ENCODE measurements at regions not wholly inside any gene's neighbourhood (a gene's known extent, or its start where the extent isn't known, plus 50 kb on each side); places are given as distances from the start of the nearest gene placed in this dataset.

- DNase-seq (ENCODE audit: low spot score), result no peak
Observed at GRCh38 chr4:56206258-56206657, 181.0 kb downstream of the AASDH start.

GRCh38 chr4:56200275-56200674 lies 187.0 kb downstream of the AASDH start:
- DNase-seq (ENCODE audit: low spot score), result no peak

- no peak for DNase-seq (ENCODE audit: low spot score)
Observed at GRCh38 chr4:56198265-56198664, 189.0 kb downstream of the AASDH start.

GRCh38 chr4:56197387-56197786 lies 189.9 kb downstream of the AASDH start:
- DNase-seq (ENCODE audit: low spot score), result no peak

GRCh38 chr4:56195025-56195424 lies 192.3 kb downstream of the AASDH start:
- no peak for DNase-seq (ENCODE audit: low spot score)

GRCh38 chr4:56191534-56191933 lies 195.8 kb downstream of the AASDH start:
- DNase-seq (ENCODE audit: low spot score), result no peak

- no peak for DNase-seq (ENCODE audit: low spot score)
Observed at GRCh38 chr4:56187688-56188087, 199.6 kb downstream of the AASDH start.

GRCh38 chr4:56186808-56187523 lies 200.3 kb downstream of the AASDH start:
- no peak for DNase-seq (ENCODE audit: low spot score)

GRCh38 chr4:56185901-56186300 lies 201.4 kb downstream of the AASDH start:
- DNase-seq (ENCODE audit: low spot score), result no peak

GRCh38 chr4:56184214-56184613 lies 203.1 kb downstream of the AASDH start:
- DNase-seq (ENCODE audit: low spot score), result no peak

- DNase-seq (ENCODE audit: low spot score), result no peak
Observed at GRCh38 chr4:56183344-56183959, 203.8 kb downstream of the AASDH start.

GRCh38 chr4:56182356-56182755 lies 204.9 kb downstream of the AASDH start:
- DNase-seq (ENCODE audit: low spot score), result no peak

- no peak for DNase-seq (ENCODE audit: low spot score)
Observed at GRCh38 chr4:56181140-56181953, 205.9 kb downstream of the AASDH start.

- DNase-seq (ENCODE audit: low spot score), result no peak
Observed at GRCh38 chr4:56169061-56169460, 218.2 kb downstream of the AASDH start.

GRCh38 chr4:56164907-56165306 lies 216.2 kb downstream of the CEP135 start:
- DNase-seq (ENCODE audit: low spot score), result no peak

- DNase-seq (ENCODE audit: low spot score), result no peak
Observed at GRCh38 chr4:56160636-56161035, 211.9 kb downstream of the CEP135 start.

- DNase-seq (ENCODE audit: low spot score), result no peak
Observed at GRCh38 chr4:56158483-56158882, 209.7 kb downstream of the CEP135 start.

GRCh38 chr4:56156141-56156540 lies 207.4 kb downstream of the CEP135 start:
- no peak for DNase-seq (ENCODE audit: low spot score)

GRCh38 chr4:56155432-56155831 lies 206.7 kb downstream of the CEP135 start:
- no peak for DNase-seq (ENCODE audit: low spot score)

- DNase-seq (ENCODE audit: low spot score), result no peak
Observed at GRCh38 chr4:56149591-56149990, 200.8 kb downstream of the CEP135 start.

- DNase-seq (ENCODE audit: low spot score), result no peak
Observed at GRCh38 chr4:56148428-56148827, 199.7 kb downstream of the CEP135 start.

GRCh38 chr4:56147371-56147770 lies 198.6 kb downstream of the CEP135 start:
- DNase-seq (ENCODE audit: low spot score), result no peak

GRCh38 chr4:56146956-56147355 lies 198.2 kb downstream of the CEP135 start:
- no peak for DNase-seq (ENCODE audit: low spot score)

All from cerebellar cortex (tissue), 1 donor.